ENCODE measurements at regions not wholly inside any gene's neighbourhood (a gene's known extent, or its start where the extent isn't known, plus 50 kb on each side); places are given as distances from the start of the nearest gene placed in this dataset.
A peak's percentile ranks its signal among the peaks of the same experiment; 100 is the strongest.

- Histone ChIP-seq H3K9me1 (ENCODE audit: insufficient read depth, low read length) (no peaks in the 10 kb centered on the region), H4K91ac (ENCODE audit: insufficient read depth, low read depth, low read length) (no peak overlapping the region), H3K56ac (ENCODE audit: extremely low read depth, insufficient read depth, low read length) (no peak overlapping the region), H3K36me3 (ENCODE audit: control insufficient read depth, insufficient read depth, low read length) (no peaks in the 10 kb centered on the region), H4K5ac (ENCODE audit: low read depth, low read length) (no peak overlapping the region), H2BK15ac (ENCODE audit: low read depth, low read length) (no peak overlapping the region), H3K4me3 (ENCODE audit: insufficient read depth, low read depth, low read length) (no peak overlapping the region), H3K9ac (ENCODE audit: low read depth, low read length) (no peak overlapping the region), H3K4ac (ENCODE audit: low read depth, low read length) (no peak overlapping the region), H3K27me3 (ENCODE audit: control insufficient read depth, insufficient read depth, low read length) (peaks cover 19% of the 10 kb centered on the region), H3K4me2 (ENCODE audit: low read depth, low read length) (no peak overlapping the region; the same call in 1 of the 2 replicates), H2AK5ac (ENCODE audit: low read depth, low read length) (no peak overlapping the region), H3K4me1 (ENCODE audit: control insufficient read depth, insufficient read depth, low read length) (peaks cover 2% of the 10 kb centered on the region; the same call in 1 of the 2 replicates), H4K8ac (ENCODE audit: low read depth in 2 of 2, low read length in 2 of 2) (no peak overlapping the region), H3K18ac (ENCODE audit: low read depth, low read length) (no peak overlapping the region), H3K23ac (ENCODE audit: low read depth, low read length) (no peak overlapping the region), H2AFZ (replicated peaks; ENCODE audit: low read length, poor library complexity) (peak overlapping the region; percentile 71), H2BK20ac (ENCODE audit: low read depth, low read length) (no peak overlapping the region), H3K9me3 (ENCODE audit: control insufficient read depth, insufficient read depth, low read length) (no peaks in the 10 kb centered on the region), H4K20me1 (ENCODE audit: insufficient read depth, low read length) (no peaks in the 10 kb centered on the region), H2BK5ac (ENCODE audit: low read depth, low read length, poor library complexity, severe bottlenecking) (no peak overlapping the region), H3K27ac (ENCODE audit: insufficient read depth, low read length) (no peak overlapping the region), H3K79me1 (ENCODE audit: low read depth in 1 of 2, low read length in 2 of 2) (no peaks in the 10 kb centered on the region), H3K14ac (replicated peaks; ENCODE audit: low read depth, low read length) (no peak overlapping the region), H2AK9ac (replicated peaks; ENCODE audit: low read depth, low read length, poor library complexity) (no peak overlapping the region), H2BK120ac (ENCODE audit: low read depth, low read length) (no peak overlapping the region)
- ChIA-PET POLR2A (ENCODE audit: unreplicated experiment) (no interaction called here), CTCF (no interaction called here)
- DNase-seq (no peak), ATAC-seq (ENCODE audit: low read depth) (peak; percentile 32; the same call in 1 of the 2 replicates)
- dilution Hi-C loops (cut with HindIII; ENCODE audit: low sequenced_read_pairs, unreplicated experiment) (no loop called here), in situ Hi-C loops (cut with MboI; ENCODE audit: low sequenced_read_pairs) (no loop called here), intact Hi-C loops (cut with micrococcal nuclease) (no loop called here)
- 32% methylated on average over 6 of the region's 14 CpGs; no CpG with 5 or more reads in 1 of the 2 experiments for WGBS, 2 experiments (ENCODE audit: extremely low coverage in 2 of 2, insufficient read length in 1 of 2)
- TF ChIP-seq CEBPB (IDR thresholded peaks at IDR 0.05; ENCODE audit: low read depth, low read length) (no peak), BHLHE40 (IDR thresholded peaks at IDR 0.05; ENCODE audit: low read depth, low read length) (peak; percentile 44; the same call in 1 of the 2 replicates), MAZ (IDR thresholded peaks at IDR 0.05; ENCODE audit: borderline replicate concordance, low read depth, low read length) (no peak), USF2 (IDR thresholded peaks at IDR 0.05; ENCODE audit: low read depth, low read length) (peak; percentile 59), CTCF (conservative IDR thresholded peaks at IDR 0.05; ENCODE audit: low read depth, low read length) (no peak), SMC3 (IDR thresholded peaks at IDR 0.05; ENCODE audit: low read depth, low read length) (no peak), RFX5 (IDR thresholded peaks at IDR 0.05; ENCODE audit: low read depth, low read length) (no peak)
- no TSS peak for BruUV-seq (replicated peaks)
Measured at GRCh38 chr2:11024259-11024645, 112.5 kb downstream of the KCNF1 start.
